ENCODE measurements at regions not wholly inside any gene's neighbourhood (a gene's known extent, or its start where the extent isn't known, plus 50 kb on each side); places are given as distances from the start of the nearest gene placed in this dataset.

DNA sequence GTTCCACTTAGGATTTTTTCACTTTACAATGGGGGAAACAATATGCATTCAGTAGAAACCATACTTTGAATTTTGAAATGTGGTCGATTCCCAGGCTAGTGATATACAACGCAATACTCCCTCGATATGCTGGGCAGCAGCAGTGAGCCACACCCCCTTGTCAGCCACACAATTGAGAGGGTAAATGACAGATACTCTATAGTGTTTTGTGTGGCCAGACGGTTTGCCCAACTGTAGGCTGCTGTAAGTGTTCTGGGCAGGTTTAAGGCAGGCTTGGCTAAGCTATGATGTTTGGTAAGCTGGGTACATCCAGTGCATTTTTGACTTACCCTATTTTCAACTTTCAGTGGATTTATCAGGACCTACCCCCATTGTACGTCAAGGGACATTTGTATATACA, 169.6 kb upstream of the KIAA1217 start:
- peaks cover 9% of the 10 kb centered on the region for H3K9me3 Mint-ChIP-seq
- no peak overlapping the region for H3K27ac Mint-ChIP-seq
- POLR2A ChIA-PET: no interaction called here
- H3K4me3 Mint-ChIP-seq: no peak overlapping the region
- H3K36me3 Mint-ChIP-seq (ENCODE audit: low read depth): no peaks in the 10 kb centered on the region
- CTCF ChIA-PET: no interaction called here
- no peaks in the 10 kb centered on the region for H3K27me3 Mint-ChIP-seq
- DNase-seq: no peak
- H3K4me1 Mint-ChIP-seq: no peaks in the 10 kb centered on the region

DNA sequence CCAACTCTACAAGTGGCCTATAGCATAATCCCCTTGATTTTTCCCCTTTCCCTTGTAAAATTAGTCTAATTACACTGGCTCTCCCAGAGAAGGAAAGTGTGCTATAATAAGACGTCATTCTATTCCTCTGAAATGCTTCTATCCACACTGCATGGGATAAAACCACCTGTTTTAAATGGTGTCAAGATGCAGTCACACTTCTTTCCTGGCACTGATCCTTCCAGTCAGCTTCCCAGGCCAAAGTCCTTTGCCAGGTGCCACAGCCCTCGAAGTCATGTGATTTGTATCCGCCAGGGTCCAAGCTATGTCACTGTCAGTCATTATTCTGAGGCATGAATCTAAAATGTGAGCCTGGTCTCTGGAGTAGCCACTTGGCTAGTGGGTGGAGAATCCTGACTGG, 169.0 kb upstream of the KIAA1217 start:
- no peak for DNase-seq
- POLR2A ChIA-PET: no interaction called here
- Mint-ChIP-seq H3K9me3 (peaks cover 6% of the 10 kb centered on the region), H3K4me3 (no peak overlapping the region), H3K27ac (no peak overlapping the region), H3K36me3 (ENCODE audit: low read depth) (no peaks in the 10 kb centered on the region), H3K4me1 (no peaks in the 10 kb centered on the region), H3K27me3 (no peaks in the 10 kb centered on the region)
- CTCF ChIA-PET: no interaction called here

DNA sequence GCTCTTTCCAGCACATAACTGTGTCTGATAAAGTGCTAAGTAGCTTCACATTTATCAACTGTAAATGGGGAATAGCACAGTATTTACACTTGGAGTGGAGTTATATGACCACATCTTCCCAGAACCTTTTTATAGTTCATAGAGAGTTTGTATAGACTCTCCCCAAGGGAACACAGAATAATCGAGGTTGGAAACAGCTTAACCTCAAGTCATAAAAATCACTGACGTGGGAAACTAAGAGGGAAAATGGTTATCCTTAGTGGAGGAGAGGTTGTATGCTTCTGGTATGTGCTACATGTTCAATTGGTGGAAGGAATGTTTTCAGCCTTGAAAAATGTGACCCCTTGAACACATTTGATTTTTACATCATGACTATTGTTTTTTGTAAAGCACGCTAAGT, 167.9 kb upstream of the KIAA1217 start:
- ChIA-PET POLR2A (no interaction called here), CTCF (no interaction called here)
- no peaks in the 10 kb centered on the region for H3K4me1 Mint-ChIP-seq
- no peaks in the 10 kb centered on the region for H3K27me3 Mint-ChIP-seq
- peaks cover 4% of the 10 kb centered on the region for H3K9me3 Mint-ChIP-seq
- no peak overlapping the region for H3K4me3 Mint-ChIP-seq
- no peaks in the 10 kb centered on the region for H3K36me3 Mint-ChIP-seq (ENCODE audit: low read depth)
- DNase-seq: no peak
- no peak overlapping the region for H3K27ac Mint-ChIP-seq

DNA sequence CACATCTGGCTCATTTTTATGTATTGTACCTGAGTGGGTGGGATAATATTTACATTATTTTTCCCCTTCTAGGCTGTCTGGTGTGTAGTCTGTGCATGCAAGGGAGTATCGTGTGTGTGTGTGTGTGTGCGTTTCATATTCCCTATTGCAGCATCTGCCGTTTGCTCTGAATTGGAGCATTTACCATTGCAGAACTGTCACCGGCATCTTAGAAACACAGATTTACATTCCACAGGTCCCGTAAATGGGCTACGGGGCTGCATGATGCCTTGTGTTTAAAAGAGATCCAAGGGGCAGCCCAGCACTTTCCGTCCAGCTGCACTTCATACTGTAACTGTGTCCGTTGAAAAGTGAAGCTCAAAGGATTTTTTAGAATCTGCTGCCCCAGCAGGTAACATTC, 167.1 kb upstream of the KIAA1217 start:
- no peaks in the 10 kb centered on the region for H3K36me3 Mint-ChIP-seq (ENCODE audit: low read depth)
- H3K27ac Mint-ChIP-seq: no peak overlapping the region
- H3K9me3 Mint-ChIP-seq: no peaks in the 10 kb centered on the region
- no peak for DNase-seq
- no peak overlapping the region for H3K4me3 Mint-ChIP-seq
- ChIA-PET CTCF (no interaction called here), POLR2A (no interaction called here)
- no peaks in the 10 kb centered on the region for H3K4me1 Mint-ChIP-seq
- H3K27me3 Mint-ChIP-seq: no peaks in the 10 kb centered on the region

DNA sequence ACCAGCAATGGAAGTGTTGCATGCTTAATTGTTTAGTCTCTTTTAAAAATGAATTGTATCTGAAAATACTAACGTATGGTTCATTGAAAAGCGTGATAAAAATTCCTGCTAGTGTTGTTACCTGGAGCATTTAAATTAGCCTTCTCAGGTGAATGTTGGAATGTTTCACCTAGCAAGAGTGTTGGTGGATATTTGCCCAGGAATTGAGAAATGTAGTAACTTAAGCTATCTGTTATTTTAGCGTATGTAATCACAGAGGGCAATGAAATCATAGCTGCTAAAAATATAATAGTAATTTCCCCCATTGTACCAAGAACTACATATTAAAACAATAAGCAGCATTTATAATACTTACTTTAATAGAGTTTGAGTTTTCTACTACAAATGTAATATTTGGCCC, 166.1 kb upstream of the KIAA1217 start:
- Mint-ChIP-seq H3K27ac (no peak overlapping the region), H3K9me3 (no peaks in the 10 kb centered on the region), H3K4me1 (no peaks in the 10 kb centered on the region), H3K36me3 (ENCODE audit: low read depth) (no peaks in the 10 kb centered on the region), H3K4me3 (no peak overlapping the region), H3K27me3 (no peaks in the 10 kb centered on the region)
- CTCF ChIA-PET: no interaction called here
- POLR2A ChIA-PET: no interaction called here
- DNase-seq: no peak

DNA sequence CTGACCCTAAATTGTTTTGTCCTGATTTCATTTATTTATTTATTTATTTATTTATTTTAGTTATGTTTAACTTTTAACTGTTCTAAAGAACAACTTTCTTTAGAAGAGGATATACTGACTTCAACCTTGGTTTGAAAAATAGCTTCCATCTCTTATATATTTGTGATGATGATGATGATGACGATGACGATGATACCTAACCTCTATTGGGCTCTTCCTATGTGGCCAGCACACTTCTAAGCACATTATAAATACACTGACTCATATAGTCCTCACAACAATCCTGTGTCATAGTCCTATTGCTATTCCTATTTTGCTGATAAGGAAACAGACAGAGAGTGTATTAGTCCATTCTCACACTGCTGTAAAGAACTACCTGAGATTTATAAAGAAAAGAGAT, 162.9 kb upstream of the KIAA1217 start:
- CTCF ChIA-PET: no interaction called here
- Mint-ChIP-seq H3K27me3 (no peaks in the 10 kb centered on the region), H3K27ac (no peak overlapping the region), H3K4me1 (no peaks in the 10 kb centered on the region), H3K9me3 (peaks cover 2% of the 10 kb centered on the region), H3K4me3 (no peak overlapping the region), H3K36me3 (ENCODE audit: low read depth) (no peaks in the 10 kb centered on the region)
- no peak for DNase-seq
- POLR2A ChIA-PET: no interaction called here

DNA sequence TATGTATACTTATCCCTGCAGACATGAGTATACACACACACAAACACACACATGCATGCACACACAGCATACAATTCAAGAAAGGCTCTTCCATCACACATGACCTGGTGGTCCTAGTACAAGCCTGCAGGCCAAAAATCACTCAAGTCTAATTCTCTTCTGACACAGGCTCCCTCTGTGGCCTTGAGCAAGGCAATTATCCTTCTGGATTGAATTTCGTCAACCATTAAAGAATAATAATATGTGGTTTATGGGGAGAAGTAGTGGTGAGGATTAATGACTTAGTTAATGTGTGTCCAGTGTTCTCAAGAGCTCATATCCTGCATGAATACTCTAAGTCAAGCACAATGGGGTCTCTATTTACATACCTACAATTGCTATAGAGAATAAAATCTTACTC, 161.8 kb upstream of the KIAA1217 start:
- DNase-seq: no peak
- no peak overlapping the region for H3K27ac Mint-ChIP-seq
- H3K27me3 Mint-ChIP-seq: no peaks in the 10 kb centered on the region
- no peaks in the 10 kb centered on the region for H3K4me1 Mint-ChIP-seq
- no peaks in the 10 kb centered on the region for H3K36me3 Mint-ChIP-seq (ENCODE audit: low read depth)
- H3K4me3 Mint-ChIP-seq: no peak overlapping the region
- POLR2A ChIA-PET: no interaction called here
- CTCF ChIA-PET: no interaction called here
- H3K9me3 Mint-ChIP-seq: peaks cover 2% of the 10 kb centered on the region

DNA sequence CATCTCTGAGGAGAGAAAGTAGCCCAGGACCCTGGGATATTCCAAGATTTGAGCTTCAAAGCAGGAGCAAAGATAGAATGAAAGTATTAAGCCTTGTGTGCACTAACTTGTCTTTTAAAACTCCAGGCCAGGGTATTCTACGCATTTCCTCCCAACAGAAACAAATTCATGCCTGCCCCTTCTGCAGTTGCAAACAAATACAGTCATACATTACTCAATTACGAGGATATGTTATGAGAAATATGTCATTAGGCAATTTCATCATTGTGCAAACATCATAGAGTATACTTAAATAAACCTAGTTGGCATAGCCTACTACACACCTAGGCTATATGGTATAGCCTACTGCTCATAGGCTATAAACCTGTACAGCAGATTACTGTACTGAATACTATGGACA, 154.5 kb upstream of the KIAA1217 start:
- no peaks in the 10 kb centered on the region for H3K9me3 Mint-ChIP-seq
- POLR2A ChIA-PET: no interaction called here
- H3K4me1 Mint-ChIP-seq: no peaks in the 10 kb centered on the region

DNA sequence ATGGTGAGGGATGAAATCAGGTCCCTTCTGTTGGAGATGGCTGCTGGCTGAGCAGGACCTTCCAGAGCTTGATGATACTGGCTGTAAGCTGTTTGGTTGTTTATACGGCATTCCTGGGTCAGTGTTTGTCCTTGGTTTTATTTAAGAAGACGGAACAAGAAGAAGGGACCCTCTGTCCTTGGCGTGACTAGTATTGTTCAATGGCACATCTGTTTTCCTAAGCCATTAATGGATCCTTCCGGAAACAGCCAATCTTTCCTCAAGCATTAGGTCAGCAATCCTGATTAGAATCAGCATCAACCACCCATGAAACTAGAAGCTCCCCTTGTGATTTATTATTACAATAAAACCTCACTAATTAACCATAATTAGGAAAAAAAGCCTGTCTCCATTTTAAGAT, 128.7 kb upstream of the KIAA1217 start:
- ChIA-PET CTCF (no interaction called here), POLR2A (no interaction called here)
- Mint-ChIP-seq H3K27me3 (no peaks in the 10 kb centered on the region), H3K4me3 (no peak overlapping the region), H3K4me1 (no peaks in the 10 kb centered on the region), H3K36me3 (ENCODE audit: low read depth) (no peaks in the 10 kb centered on the region), H3K27ac (no peak overlapping the region), H3K9me3 (peaks cover 3% of the 10 kb centered on the region)
- DNase-seq: no peak

More for the DNA sequence above, 154.5 kb upstream of the KIAA1217 start:
- Mint-ChIP-seq H3K27me3 (no peaks in the 10 kb centered on the region), H3K36me3 (ENCODE audit: low read depth) (no peaks in the 10 kb centered on the region), H3K27ac (no peak overlapping the region), H3K4me3 (no peak overlapping the region)
- CTCF ChIA-PET: no interaction called here
- DNase-seq: no peak

DNA sequence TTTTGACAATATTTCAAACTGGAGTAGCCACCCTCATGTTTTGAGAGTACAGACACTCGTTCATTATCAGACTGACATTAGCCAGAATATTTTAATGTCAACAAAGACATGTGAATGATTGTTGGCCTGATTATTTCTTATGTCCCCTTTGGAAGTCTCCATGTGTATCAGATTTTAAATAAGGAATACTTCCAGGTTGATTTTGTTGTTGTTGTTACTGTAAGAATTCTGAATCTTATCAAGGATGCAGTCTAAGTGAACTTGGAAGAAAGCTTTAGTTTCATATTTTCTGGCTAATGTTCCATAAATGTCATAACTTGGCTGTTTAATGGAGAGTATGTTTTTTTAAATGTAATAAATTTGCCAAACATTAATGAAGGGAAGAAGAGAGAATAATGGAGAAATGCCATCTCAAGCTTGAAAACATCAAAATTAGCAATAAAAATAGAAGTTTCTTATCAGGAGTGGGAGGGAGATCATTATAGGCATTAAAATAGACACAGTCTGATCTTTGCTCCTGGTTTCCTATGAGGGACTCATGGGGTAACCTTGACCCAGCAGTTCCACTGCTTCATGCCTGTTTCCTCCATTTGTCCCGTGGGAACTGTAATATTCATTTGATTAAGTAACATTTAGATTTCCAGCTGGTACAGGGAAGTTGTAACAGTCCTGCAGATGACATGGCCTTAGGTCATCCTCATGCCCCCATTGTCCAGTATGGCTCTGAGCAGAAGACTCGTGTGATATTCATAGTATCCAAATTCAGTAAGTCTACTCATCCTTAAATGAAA, 122.4 kb upstream of the KIAA1217 start:
- H3K36me3 Mint-ChIP-seq (ENCODE audit: low read depth): no peaks in the 10 kb centered on the region
- H3K4me3 Mint-ChIP-seq: no peak overlapping the region
- H3K9me3 Mint-ChIP-seq: peaks cover 6% of the 10 kb centered on the region
- POLR2A ChIA-PET: no interaction called here
- no peak for DNase-seq
- H3K27me3 Mint-ChIP-seq: no peaks in the 10 kb centered on the region
- no peaks in the 10 kb centered on the region for H3K4me1 Mint-ChIP-seq
- CTCF ChIA-PET: no interaction called here
- no peak overlapping the region for H3K27ac Mint-ChIP-seq

DNA sequence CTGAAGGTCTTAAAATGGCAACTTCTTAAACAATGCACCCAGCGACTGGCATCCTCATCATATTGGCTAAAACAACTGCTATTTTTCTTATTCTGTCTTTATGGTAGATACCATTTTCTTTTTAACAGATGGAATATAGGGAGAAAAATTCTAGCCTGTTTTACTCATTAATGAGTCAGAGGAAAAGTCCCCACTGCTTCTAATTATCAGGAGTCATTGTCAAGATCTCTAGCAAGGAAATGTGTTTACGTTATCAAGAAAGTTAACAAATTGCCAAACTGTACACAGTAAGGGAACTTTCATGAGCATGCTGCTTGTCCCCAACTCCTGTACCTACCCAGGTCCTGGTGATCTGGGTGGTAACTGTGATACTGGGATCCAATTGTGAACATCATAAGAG, 117.7 kb upstream of the KIAA1217 start:
- H3K27ac Mint-ChIP-seq: no peak overlapping the region
- ChIA-PET POLR2A (no interaction called here), CTCF (no interaction called here)
- H3K27me3 Mint-ChIP-seq: no peaks in the 10 kb centered on the region
- H3K4me1 Mint-ChIP-seq: no peaks in the 10 kb centered on the region
- DNase-seq: no peak
- H3K4me3 Mint-ChIP-seq: no peak overlapping the region
- no peaks in the 10 kb centered on the region for H3K36me3 Mint-ChIP-seq (ENCODE audit: low read depth)
- H3K9me3 Mint-ChIP-seq: peaks cover 12% of the 10 kb centered on the region

DNA sequence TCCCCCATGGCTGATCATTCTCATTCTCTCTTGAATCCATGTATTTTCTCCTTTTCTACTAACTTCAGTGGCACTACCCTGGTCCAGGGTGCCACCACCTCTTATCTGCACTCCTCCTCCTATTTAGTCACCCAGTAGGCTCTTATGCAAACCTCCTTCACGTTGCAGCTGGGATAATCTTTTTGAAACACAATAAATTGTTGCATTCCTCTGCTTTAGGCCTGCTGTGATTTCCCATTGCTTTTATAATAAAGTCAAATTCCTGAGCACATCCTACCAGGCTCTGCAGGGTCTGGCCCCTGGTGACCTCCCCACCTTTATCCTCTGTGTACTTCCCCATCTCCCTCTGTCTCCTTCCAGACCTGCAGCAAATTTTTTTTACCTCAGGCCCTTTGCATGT, 112.7 kb upstream of the KIAA1217 start:
- H3K9me3 Mint-ChIP-seq: peaks cover 6% of the 10 kb centered on the region
- H3K4me1 Mint-ChIP-seq: no peaks in the 10 kb centered on the region
- ChIA-PET POLR2A (no interaction called here), CTCF (no interaction called here)
- H3K4me3 Mint-ChIP-seq: no peak overlapping the region
- H3K36me3 Mint-ChIP-seq (ENCODE audit: low read depth): no peaks in the 10 kb centered on the region
- H3K27ac Mint-ChIP-seq: no peak overlapping the region
- no peaks in the 10 kb centered on the region for H3K27me3 Mint-ChIP-seq
- DNase-seq: no peak

DNA sequence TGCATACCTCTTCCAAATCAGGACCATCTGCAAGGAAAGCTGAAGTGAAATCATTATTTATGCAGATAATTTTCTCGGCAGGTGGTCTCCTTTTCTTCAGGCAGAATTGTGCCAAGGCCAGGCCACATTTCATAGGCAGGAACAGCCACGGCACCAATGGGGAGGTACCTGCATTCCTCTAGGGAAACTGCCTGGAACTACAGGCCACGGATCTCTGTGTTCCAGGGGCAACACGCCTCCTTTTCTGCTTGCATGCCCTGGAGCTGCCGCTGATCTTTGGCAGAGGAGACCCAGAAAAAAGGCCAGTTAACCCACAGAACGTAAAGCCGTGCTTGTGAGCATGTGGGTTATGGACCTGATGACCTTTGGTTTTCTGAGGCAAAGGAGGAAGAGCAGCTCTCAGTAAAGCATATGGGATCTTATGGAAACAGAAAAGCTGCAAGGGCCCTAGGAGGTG, 111.2 kb upstream of the KIAA1217 start:
- peaks cover 6% of the 10 kb centered on the region for H3K9me3 Mint-ChIP-seq
- DNase-seq: no peak
- ChIA-PET CTCF (no interaction called here), POLR2A (no interaction called here)
- no peaks in the 10 kb centered on the region for H3K4me1 Mint-ChIP-seq
- no peak overlapping the region for H3K4me3 Mint-ChIP-seq
- H3K36me3 Mint-ChIP-seq (ENCODE audit: low read depth): no peaks in the 10 kb centered on the region
- H3K27ac Mint-ChIP-seq: no peak overlapping the region
- H3K27me3 Mint-ChIP-seq: no peaks in the 10 kb centered on the region

DNA sequence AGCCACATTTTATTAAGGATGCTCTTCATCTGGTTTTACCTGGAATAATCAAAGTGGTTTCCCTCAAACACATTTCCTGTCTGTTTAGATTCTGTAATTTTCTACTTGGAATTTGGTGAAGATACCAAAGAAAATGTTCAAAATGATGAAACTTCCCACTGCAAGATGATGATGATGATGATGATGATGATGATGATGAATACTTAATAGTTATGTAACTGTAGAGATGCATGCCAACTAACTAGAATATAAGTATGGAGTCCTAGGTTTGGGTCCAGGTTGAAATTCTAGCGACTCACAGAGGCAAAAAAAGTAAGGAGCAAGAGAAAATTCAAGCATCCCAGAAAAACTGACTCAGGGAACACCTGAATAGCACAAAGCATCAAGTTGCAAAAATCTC, 104.0 kb upstream of the KIAA1217 start:
- no peaks in the 10 kb centered on the region for H3K4me1 Mint-ChIP-seq
- peaks cover 8% of the 10 kb centered on the region for H3K9me3 Mint-ChIP-seq
- no peak overlapping the region for H3K27ac Mint-ChIP-seq
- ChIA-PET POLR2A (no interaction called here), CTCF (no interaction called here)
- no peaks in the 10 kb centered on the region for H3K27me3 Mint-ChIP-seq
- DNase-seq: no peak
- H3K4me3 Mint-ChIP-seq: no peak overlapping the region
- no peaks in the 10 kb centered on the region for H3K36me3 Mint-ChIP-seq (ENCODE audit: low read depth)

DNA sequence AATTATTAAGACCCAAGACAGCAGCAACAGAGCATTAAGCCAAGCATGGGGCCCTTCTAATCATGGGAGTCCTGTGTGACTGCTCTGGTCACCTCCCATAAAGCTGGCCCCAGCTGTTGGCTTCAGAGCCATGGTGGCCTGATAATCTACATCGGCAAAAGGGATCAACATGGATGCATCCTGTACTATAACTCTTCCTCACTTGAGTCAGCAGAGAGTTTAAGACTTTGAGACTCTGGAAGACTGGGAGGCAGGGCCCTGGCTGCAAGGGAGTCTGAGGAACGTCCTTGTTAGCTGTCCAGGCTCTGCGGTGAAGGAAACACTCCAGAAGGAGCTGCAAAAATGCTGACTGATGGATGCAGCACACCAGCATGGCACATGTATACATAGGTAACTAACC, 95.0 kb upstream of the KIAA1217 start:
- H3K27ac Mint-ChIP-seq: no peak overlapping the region
- no peak overlapping the region for H3K4me3 Mint-ChIP-seq
- DNase-seq: no peak
- ChIA-PET CTCF (no interaction called here), POLR2A (no interaction called here)
- H3K9me3 Mint-ChIP-seq: peaks cover 4% of the 10 kb centered on the region
- H3K36me3 Mint-ChIP-seq (ENCODE audit: low read depth): no peaks in the 10 kb centered on the region
- H3K4me1 Mint-ChIP-seq: no peaks in the 10 kb centered on the region
- H3K27me3 Mint-ChIP-seq: no peaks in the 10 kb centered on the region
